Ishikawa (cell line): ENCODE measurements at regions not wholly inside any gene's neighbourhood (a gene's known extent, or its start where the extent isn't known, plus 50 kb on each side); places are given as distances from the start of the nearest gene placed in this dataset.

Experiments used
- CEBPB ChIP-seq: IDR thresholded peaks from 2 replicates; pipeline ENCODE4 v1.6.1; 2012
- CREB1 ChIP-seq: IDR thresholded peaks from 2 replicates; pipeline ENCODE4 v1.6.1; 2012; ENCODE audit warnings: low read depth
- EGR1 ChIP-seq: IDR thresholded peaks from 2 replicates; pipeline ENCODE4 v1.6.1; 2012
- EP300 ChIP-seq: IDR thresholded peaks from 2 replicates; pipeline ENCODE4 v1.6.1; 2012; ENCODE audit warnings: borderline replicate concordance
- FOXM1 ChIP-seq: IDR thresholded peaks from 2 replicates; pipeline ENCODE4 v1.6.1; 2012; ENCODE audit warnings: low read depth, borderline replicate concordance
- NFIC ChIP-seq: IDR thresholded peaks from 2 replicates; pipeline ENCODE4 v1.6.1; 2012
- RAD21 ChIP-seq: IDR thresholded peaks from 2 replicates; pipeline ENCODE4 v1.6.1; 2012; ENCODE audit warnings: low read depth
- TAF1 ChIP-seq: IDR thresholded peaks from 2 replicates; pipeline ENCODE4 v1.6.1; 2012; ENCODE audit warnings: low read depth, mild to moderate bottlenecking
- TCF12 ChIP-seq: IDR thresholded peaks from 2 replicates; pipeline ENCODE4 v1.6.1; 2012; ENCODE audit warnings: low read depth
- TEAD4 ChIP-seq: IDR thresholded peaks from 2 replicates; pipeline ENCODE4 v1.6.1; 2012
- YY1 ChIP-seq: IDR thresholded peaks from 2 replicates; pipeline ENCODE4 v1.6.1; 2012; ENCODE audit warnings: low read depth
- ZBTB7A ChIP-seq: IDR thresholded peaks from 2 replicates; pipeline ENCODE4 v1.6.1; 2012; ENCODE audit warnings: low read depth
- TF ChIP-seq, protein P1 (sequence below): IDR thresholded peaks from 2 replicates; pipeline ENCODE4 v1.6.1; 2012
- TF ChIP-seq, protein P2 (sequence below): IDR thresholded peaks from 2 replicates; pipeline ENCODE4 v1.6.1; 2012
- TF ChIP-seq, protein P3 (sequence below): IDR thresholded peaks from 2 replicates; pipeline ENCODE4 v1.6.1; 2012; ENCODE audit warnings: low read depth, mild to moderate bottlenecking

DNA sequence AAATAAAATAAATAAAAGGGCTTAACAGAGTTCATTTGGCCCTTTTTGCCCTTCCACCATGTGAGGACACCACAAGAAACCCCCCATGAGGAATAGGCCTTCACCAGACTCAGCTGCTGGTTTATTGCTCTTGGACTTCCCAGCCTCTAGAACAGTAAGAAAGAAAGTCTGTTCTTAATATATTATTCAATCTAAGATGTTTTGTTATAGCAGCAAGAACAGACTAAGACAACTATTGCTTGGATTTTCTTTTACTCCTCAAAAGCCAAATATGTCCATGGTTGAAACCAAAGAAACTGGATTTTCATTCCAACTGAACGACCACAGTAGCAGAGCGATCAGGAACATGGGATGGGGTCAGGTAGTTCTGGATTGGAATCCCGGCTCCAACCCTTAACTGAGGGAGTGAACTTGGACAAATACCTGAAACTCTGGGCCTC lies 157.2 kb upstream of the EEA1 start:
- TF ChIP-seq CEBPB (no peak), FOXM1 (no peak), EP300 (no peak), RAD21 (no peak), TAF1 (no peak), TEAD4 (no peak), TCF12 (no peak), ZBTB7A (no peak), NFIC (no peak), YY1 (no peak), EGR1 (no peak), CREB1 (no peak)
- TF ChIP-seq, protein P1, sequence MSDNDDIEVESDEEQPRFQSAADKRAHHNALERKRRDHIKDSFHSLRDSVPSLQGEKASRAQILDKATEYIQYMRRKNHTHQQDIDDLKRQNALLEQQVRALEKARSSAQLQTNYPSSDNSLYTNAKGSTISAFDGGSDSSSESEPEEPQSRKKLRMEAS: no peak
- TF ChIP-seq, protein P2, sequence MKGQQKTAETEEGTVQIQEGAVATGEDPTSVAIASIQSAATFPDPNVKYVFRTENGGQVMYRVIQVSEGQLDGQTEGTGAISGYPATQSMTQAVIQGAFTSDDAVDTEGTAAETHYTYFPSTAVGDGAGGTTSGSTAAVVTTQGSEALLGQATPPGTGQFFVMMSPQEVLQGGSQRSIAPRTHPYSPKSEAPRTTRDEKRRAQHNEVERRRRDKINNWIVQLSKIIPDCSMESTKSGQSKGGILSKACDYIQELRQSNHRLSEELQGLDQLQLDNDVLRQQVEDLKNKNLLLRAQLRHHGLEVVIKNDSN: no peak
- TF ChIP-seq, protein P3, sequence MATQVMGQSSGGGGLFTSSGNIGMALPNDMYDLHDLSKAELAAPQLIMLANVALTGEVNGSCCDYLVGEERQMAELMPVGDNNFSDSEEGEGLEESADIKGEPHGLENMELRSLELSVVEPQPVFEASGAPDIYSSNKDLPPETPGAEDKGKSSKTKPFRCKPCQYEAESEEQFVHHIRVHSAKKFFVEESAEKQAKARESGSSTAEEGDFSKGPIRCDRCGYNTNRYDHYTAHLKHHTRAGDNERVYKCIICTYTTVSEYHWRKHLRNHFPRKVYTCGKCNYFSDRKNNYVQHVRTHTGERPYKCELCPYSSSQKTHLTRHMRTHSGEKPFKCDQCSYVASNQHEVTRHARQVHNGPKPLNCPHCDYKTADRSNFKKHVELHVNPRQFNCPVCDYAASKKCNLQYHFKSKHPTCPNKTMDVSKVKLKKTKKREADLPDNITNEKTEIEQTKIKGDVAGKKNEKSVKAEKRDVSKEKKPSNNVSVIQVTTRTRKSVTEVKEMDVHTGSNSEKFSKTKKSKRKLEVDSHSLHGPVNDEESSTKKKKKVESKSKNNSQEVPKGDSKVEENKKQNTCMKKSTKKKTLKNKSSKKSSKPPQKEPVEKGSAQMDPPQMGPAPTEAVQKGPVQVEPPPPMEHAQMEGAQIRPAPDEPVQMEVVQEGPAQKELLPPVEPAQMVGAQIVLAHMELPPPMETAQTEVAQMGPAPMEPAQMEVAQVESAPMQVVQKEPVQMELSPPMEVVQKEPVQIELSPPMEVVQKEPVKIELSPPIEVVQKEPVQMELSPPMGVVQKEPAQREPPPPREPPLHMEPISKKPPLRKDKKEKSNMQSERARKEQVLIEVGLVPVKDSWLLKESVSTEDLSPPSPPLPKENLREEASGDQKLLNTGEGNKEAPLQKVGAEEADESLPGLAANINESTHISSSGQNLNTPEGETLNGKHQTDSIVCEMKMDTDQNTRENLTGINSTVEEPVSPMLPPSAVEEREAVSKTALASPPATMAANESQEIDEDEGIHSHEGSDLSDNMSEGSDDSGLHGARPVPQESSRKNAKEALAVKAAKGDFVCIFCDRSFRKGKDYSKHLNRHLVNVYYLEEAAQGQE: no peak

DNA sequence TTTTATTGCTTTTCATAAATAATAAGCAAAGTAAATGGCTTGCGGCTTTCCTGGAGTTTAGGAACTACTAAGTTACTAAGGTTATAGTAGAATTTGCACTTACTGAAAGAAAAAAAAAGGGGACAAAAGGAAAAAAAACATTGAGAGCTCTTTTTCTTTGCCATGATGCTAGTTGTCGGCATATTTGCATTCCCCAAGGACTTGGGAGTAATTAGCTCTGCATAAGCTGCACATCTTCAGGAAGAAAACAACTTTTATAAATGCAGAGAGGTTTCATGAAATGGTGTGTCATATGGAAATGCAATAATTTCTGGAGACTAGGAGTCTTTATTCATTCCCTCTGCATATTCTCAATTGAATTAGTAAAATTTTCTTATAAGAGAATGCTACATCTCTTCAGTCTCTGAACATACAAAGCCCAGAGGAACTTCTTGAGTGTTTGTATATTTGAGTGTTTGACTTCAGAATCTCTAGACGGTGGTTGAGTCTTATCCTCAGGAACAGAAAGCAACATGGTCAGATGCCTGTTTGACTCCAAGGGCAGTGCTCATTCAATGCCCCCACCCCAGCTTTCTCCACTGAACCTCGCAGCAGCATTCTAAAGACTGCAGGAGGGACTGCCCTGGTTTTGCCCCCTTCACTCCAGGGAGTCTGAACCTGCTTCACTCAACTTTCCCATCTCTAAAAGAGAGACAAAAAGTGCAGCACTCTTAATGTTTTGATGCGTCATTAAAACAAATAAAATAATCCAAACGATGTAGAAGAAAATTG lies 158.9 kb upstream of the EEA1 start:
- TF ChIP-seq ZBTB7A (no peak), EGR1 (no peak), EP300 (no peak), RAD21 (no peak), CREB1 (no peak), YY1 (no peak), FOXM1 (no peak), TAF1 (no peak)
- TF ChIP-seq, protein P2: no peak
- TF ChIP-seq, protein P1: no peak
- TF ChIP-seq, protein P3: no peak

DNA sequence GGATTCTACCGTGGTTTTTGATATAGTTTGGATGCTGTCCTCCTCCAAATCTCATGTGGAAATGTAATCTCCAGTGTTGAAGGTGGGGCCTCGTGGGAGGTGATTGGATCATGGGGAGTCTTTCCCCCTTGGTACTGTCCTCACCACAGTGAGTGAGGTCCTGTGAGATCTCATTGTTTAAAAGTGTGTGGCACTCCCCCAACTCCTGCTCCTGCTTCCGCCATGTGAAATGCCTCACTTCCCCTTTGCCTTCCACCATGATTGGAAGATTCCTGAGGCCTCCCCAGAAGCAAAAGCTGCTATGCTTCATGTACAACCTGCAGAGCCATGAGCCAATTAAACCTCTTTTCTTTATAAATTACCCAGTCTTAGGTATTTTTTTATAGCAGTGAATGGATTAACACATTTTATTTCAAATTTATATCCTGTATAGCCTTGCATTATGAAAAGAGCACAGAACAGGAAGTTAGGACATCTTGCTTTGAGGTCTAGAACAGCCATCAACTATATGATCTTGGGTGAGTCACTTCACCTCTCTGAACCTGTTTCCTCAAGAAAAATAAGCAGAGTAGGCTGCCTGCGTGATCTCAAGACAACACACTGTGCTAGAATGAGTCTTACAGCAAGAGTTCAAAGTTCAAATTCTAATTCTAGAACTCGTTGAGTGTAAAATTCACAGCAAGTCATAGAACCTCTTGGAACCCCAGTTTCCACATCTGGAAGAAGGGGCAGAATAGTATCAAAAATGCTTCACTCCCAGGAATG lies 160.9 kb upstream of the EEA1 start:
- no peak for TF ChIP-seq TEAD4
- TF ChIP-seq CREB1: no peak

DNA sequence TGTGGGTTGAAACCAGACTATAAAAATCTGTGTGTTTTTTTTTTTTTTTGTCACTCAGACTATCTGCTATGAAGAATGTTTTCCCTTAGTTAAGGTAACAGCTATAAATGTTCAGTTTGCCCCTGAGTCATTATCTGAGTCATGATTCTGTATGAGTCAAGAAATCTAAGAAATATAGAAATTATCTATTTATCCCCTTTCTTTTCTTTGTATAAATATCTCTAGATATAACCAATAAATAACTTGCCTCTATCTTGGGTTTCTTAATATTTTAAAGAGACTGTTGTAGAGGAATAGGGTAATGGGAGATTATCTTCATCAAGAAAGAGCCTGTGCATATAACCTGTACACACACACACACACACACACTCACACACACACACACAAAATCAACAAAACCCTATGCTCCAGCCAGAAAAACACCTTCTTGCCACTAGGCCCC lies 161.7 kb upstream of the EEA1 start:
- TF ChIP-seq ZBTB7A: no peak
- no peak for TF ChIP-seq NFIC
- TF ChIP-seq EGR1: no peak
- no peak for TF ChIP-seq EP300
- TF ChIP-seq, protein P1: no peak
- no peak for TF ChIP-seq CEBPB
- no peak for TF ChIP-seq CREB1
- no peak for TF ChIP-seq TAF1
- TF ChIP-seq, protein P2: no peak
- TF ChIP-seq, protein P3: no peak
- no peak for TF ChIP-seq YY1
- TF ChIP-seq RAD21: no peak
- no peak for TF ChIP-seq TCF12
- TF ChIP-seq FOXM1: no peak
- no peak for TF ChIP-seq TEAD4
